Gastroesophageal sphincter (tissue), 4 donors: ENCODE measurements at regions not wholly inside any gene's neighbourhood (a gene's known extent, or its start where the extent isn't known, plus 50 kb on each side); places are given as distances from the start of the nearest gene placed in this dataset.
A peak's percentile ranks its signal among the peaks of the same experiment; 100 is the strongest.

Experiments
- ATAC-seq: fragments of 150-250 bp; one replicate; pipeline ENCODE4 v1.9.1; 2016; ENCODE audit warnings: mild to moderate bottlenecking, moderate library complexity
- H3K27ac ChIP-seq, 4 donors: fragments of 200-600 bp; sonication (generic) in 3 of 4; 1 replicate in 3 of 4; 2 replicates in 1 of 4; pipeline ENCODE4 v1.5.1; 2016 to 2019
- H3K27me3 ChIP-seq: fragments of 200-600 bp; sonication (generic); one replicate; pipeline ENCODE4 v1.5.1; 2019
- H3K36me3 ChIP-seq, 2 donors: fragments of 200-600 bp; sonication (generic); one replicate each; pipeline ENCODE4 v1.5.1; 2019; ENCODE audit warnings: control low read depth in 1 of 2
- H3K4me1 ChIP-seq, 3 donors: fragments of 200-600 bp; sonication (generic); 1 replicate in 2 of 3; 2 replicates in 1 of 3; pipeline ENCODE4 v1.5.1; 2016 to 2019; ENCODE audit warnings: control low read depth in 2 of 3
- H3K4me3 ChIP-seq, 2 donors: fragments of 200-600 bp; sonication (generic); one replicate each; pipeline ENCODE4 v1.5.1; 2019; ENCODE audit warnings: mild to moderate bottlenecking in 1 of 2, moderate library complexity in 1 of 2
- H3K9me3 ChIP-seq, 3 donors: fragments of 200-600 bp; sonication (generic); one replicate each; pipeline ENCODE4 v1.5.1; 2017 to 2019; ENCODE audit warnings: control low read depth in 2 of 3
- CTCF ChIP-seq, 4 experiments: fragments of 200-600 bp in 2 of 4; fragments of 450-650 bp in 2 of 4; sonication (generic) in 1 of 4; IDR thresholded peaks; one replicate each; pipeline ENCODE4 v1.5.1; 2017 to 2019; ENCODE audit warnings: antibody characterized with exemption in 4 of 4, mild to moderate bottlenecking in 2 of 4, moderate library complexity in 2 of 4
- EP300 ChIP-seq: sonication (generic); formaldehyde crosslinking; IDR thresholded peaks from one replicate; pipeline ENCODE4 v1.6.1; 2017; ENCODE audit warnings: antibody characterized with exemption, mild to moderate bottlenecking
- POLR2A ChIP-seq, 2 donors: fragments of 450-650 bp; IDR thresholded peaks; one replicate each; pipeline ENCODE4 v1.6.1; 2017; ENCODE audit warnings: antibody characterized with exemption in 2 of 2, mild to moderate bottlenecking in 2 of 2, moderate library complexity in 1 of 2
- POLR2AphosphoS5 ChIP-seq: sonication (generic); formaldehyde crosslinking; IDR thresholded peaks from one replicate; pipeline ENCODE4 v1.6.1; 2017; ENCODE audit warnings: antibody characterized with exemption
- WGBS, 2 donors: methylation state at CpG; one replicate each; pipeline ENCODE4 v1.1.5; 2018; ENCODE audit warnings: low coverage in 1 of 2; 5-methylcytosine and 5-hydroxymethylcytosine counted together

- Histone ChIP-seq H3K36me3 (no peaks in the 10 kb centered on the region), H3K4me1 (peaks cover 0 to 61% (median 9%) of the 10 kb centered on the region in 3 donors), H3K4me3 (no peak overlapping the region), H3K9me3 (no peaks in the 10 kb centered on the region), H3K27me3 (no peaks in the 10 kb centered on the region), H3K27ac (peak overlapping the region in 3 of 4 donors; percentile 62 to 73 (median 71))
- peak; percentile 80 for ATAC-seq
- TF ChIP-seq CTCF (IDR thresholded peaks at IDR 0.05): no peak
- no peak for TF ChIP-seq POLR2A (IDR thresholded peaks at IDR 0.05)
- TF ChIP-seq POLR2AphosphoS5: peak; percentile 91
- 37 to 49% methylated on average over 8 to 9 of the region's 9 CpGs for WGBS, 2 donors
Observed at GRCh38 chr1:14522077-14522925, 76.2 kb upstream of the KAZN start.

GRCh38 chr1:14522926-14523241 lies 75.6 kb upstream of the KAZN start:
- WGBS, 2 donors: 29% methylated on average over 3 of the region's 4 CpGs; no CpG with 5 or more reads in 1 of the 2 donors
- TF ChIP-seq CTCF (IDR thresholded peaks at IDR 0.05) (peak in 1 of 4 experiments; percentile 12), POLR2A (IDR thresholded peaks at IDR 0.05) (no peak), POLR2AphosphoS5 (no peak), EP300 (no peak)
- Histone ChIP-seq H3K27ac (peak overlapping the region in 3 of 4 donors; percentile 62 to 73 (median 71)), H3K27me3 (no peaks in the 10 kb centered on the region), H3K4me3 (no peak overlapping the region), H3K9me3 (no peaks in the 10 kb centered on the region), H3K36me3 (no peaks in the 10 kb centered on the region), H3K4me1 (peaks cover 0 to 57% (median 9%) of the 10 kb centered on the region in 3 donors)
- ATAC-seq: peak; percentile 57

GRCh38 chr1:14524826-14525636 lies 73.5 kb upstream of the KAZN start:
- H3K9me3 ChIP-seq: no peaks in the 10 kb centered on the region
- H3K27me3 ChIP-seq: no peaks in the 10 kb centered on the region
- H3K36me3 ChIP-seq: no peaks in the 10 kb centered on the region
- TF ChIP-seq POLR2AphosphoS5 (no peak), EP300 (no peak), CTCF (IDR thresholded peaks at IDR 0.05) (no peak), POLR2A (IDR thresholded peaks at IDR 0.05) (no peak)
- H3K27ac ChIP-seq: no peak overlapping the region
- H3K4me3 ChIP-seq: no peak overlapping the region
- peaks cover 0 to 39% (median 9%) of the 10 kb centered on the region in 3 donors for H3K4me1 ChIP-seq
- WGBS, 2 donors: 57 to 63% methylated on average over 3 of the region's 3 CpGs
- ATAC-seq: no peak

- 64 to 78% methylated on average over 2 of the region's 2 CpGs for WGBS, 2 donors
- H3K27me3 ChIP-seq: no peaks in the 10 kb centered on the region
- no peak for TF ChIP-seq POLR2A (IDR thresholded peaks at IDR 0.05)
- TF ChIP-seq EP300: no peak
- TF ChIP-seq CTCF (IDR thresholded peaks at IDR 0.05): no peak
- no peak for TF ChIP-seq POLR2AphosphoS5
- no peaks in the 10 kb centered on the region for H3K36me3 ChIP-seq
- no peak for ATAC-seq
- no peak overlapping the region for H3K27ac ChIP-seq
- no peaks in the 10 kb centered on the region for H3K9me3 ChIP-seq
- peaks cover 0 to 10% (median 0%) of the 10 kb centered on the region in 3 donors for H3K4me1 ChIP-seq
- no peak overlapping the region for H3K4me3 ChIP-seq
Observed at GRCh38 chr1:14529475-14529874, 69.0 kb upstream of the KAZN start.
